ENCODE measurements at regions not wholly inside any gene's neighbourhood (a gene's known extent, or its start where the extent isn't known, plus 50 kb on each side); places are given as distances from the start of the nearest gene placed in this dataset.
"Not testable (repeated sequence)": the region's sequence is repeated elsewhere in the genome, so short reads cannot be mapped to it uniquely, and the experiment has no call there.

GRCh38 chr3:15903759-15904720 is 106.3 kb upstream of the ANKRD28 start:
- DNase-seq (ENCODE audit: low read depth in 2 of 2) = no peak

- DNase-seq (ENCODE audit: low read depth in 2 of 2) = no peak
Observed at GRCh38 chr3:15905041-15905440, 107.3 kb upstream of the ANKRD28 start.

- not testable (repeated sequence) for DNase-seq (ENCODE audit: low read depth in 2 of 2)
Observed at GRCh38 chr3:15907403-15907802, 109.6 kb upstream of the ANKRD28 start.

- DNase-seq (ENCODE audit: low read depth in 2 of 2) = no peak
Observed at GRCh38 chr3:15918988-15919387, 121.2 kb upstream of the ANKRD28 start.

- DNase-seq (ENCODE audit: low read depth in 2 of 2) = no peak
Observed at GRCh38 chr3:15919971-15920370, 122.2 kb upstream of the ANKRD28 start.

- no peak for DNase-seq (ENCODE audit: low read depth in 2 of 2)
Observed at GRCh38 chr3:15923640-15924405, 126.0 kb upstream of the ANKRD28 start.

GRCh38 chr3:15924914-15925313 is 127.1 kb upstream of the ANKRD28 start:
- no peak for DNase-seq (ENCODE audit: low read depth in 2 of 2)

- DNase-seq (ENCODE audit: low read depth in 2 of 2) = no peak
Observed at GRCh38 chr3:15926871-15927270, 129.1 kb upstream of the ANKRD28 start.

- no peak for DNase-seq (ENCODE audit: low read depth in 2 of 2)
Observed at GRCh38 chr3:15927969-15928368, 130.2 kb upstream of the ANKRD28 start.

- DNase-seq (ENCODE audit: low read depth in 2 of 2) = no peak
Observed at GRCh38 chr3:15929944-15930571, 132.3 kb upstream of the ANKRD28 start.

- DNase-seq (ENCODE audit: low read depth in 2 of 2) = no peak
Observed at GRCh38 chr3:15932348-15933300, 134.8 kb upstream of the ANKRD28 start.

- DNase-seq (ENCODE audit: low read depth in 2 of 2) = no peak
Observed at GRCh38 chr3:15933439-15934139, 135.8 kb upstream of the ANKRD28 start.

- DNase-seq (ENCODE audit: low read depth in 2 of 2) = no peak
Observed at GRCh38 chr3:15934389-15935195, 136.8 kb upstream of the ANKRD28 start.

- DNase-seq (ENCODE audit: low read depth in 2 of 2) = no peak
Observed at GRCh38 chr3:15936312-15936711, 138.5 kb upstream of the ANKRD28 start.

GRCh38 chr3:15940641-15941040 is 142.9 kb upstream of the ANKRD28 start:
- DNase-seq (ENCODE audit: low read depth in 2 of 2) = no peak

- not testable (repeated sequence) for DNase-seq (ENCODE audit: low read depth in 2 of 2)
Observed at GRCh38 chr3:15941457-15941856, 143.7 kb upstream of the ANKRD28 start.

GRCh38 chr3:15941958-15942357 is 144.2 kb upstream of the ANKRD28 start:
- DNase-seq (ENCODE audit: low read depth in 2 of 2) = no peak

GRCh38 chr3:15942462-15942861 is 144.7 kb upstream of the ANKRD28 start:
- no peak for DNase-seq (ENCODE audit: low read depth in 2 of 2)

GRCh38 chr3:15942936-15943335 is 145.2 kb upstream of the ANKRD28 start:
- DNase-seq (ENCODE audit: low read depth in 2 of 2) = no peak

- no peak for DNase-seq (ENCODE audit: low read depth in 2 of 2)
Observed at GRCh38 chr3:15948388-15948787, 150.6 kb upstream of the ANKRD28 start.

All from stimulated activated CD8-positive, alpha-beta memory T cell treated with anti-CD3 and anti-CD28 coated beads, Interleukin-15, amount 100 ng/mL, for 4 hours (primary cell).